Left ventricle myocardium superior (tissue), 1 donor: ENCODE measurements at regions not wholly inside any gene's neighbourhood (a gene's known extent, or its start where the extent isn't known, plus 50 kb on each side); places are given as distances from the start of the nearest gene placed in this dataset.

Experiments used
- ATAC-seq: fragments of 200-7000 bp; cut with Tn5 transposase; one replicate; pipeline ENCODE4 v1.9.1; 2020; ENCODE audit warnings: mild to moderate bottlenecking, moderate library complexity
- DNase-seq: peaks from one replicate; pipeline ENCODE4 v3.0.0-alpha.2; 2020
- intact Hi-C: fragments of 100-400 bp; cut with micrococcal nuclease; formaldehyde crosslinking; loops from one replicate; pipeline ENCODE4 v1.11.0; 2022
- donor health status: DM: no; HTN: yes; CAD: no; lungs with severe emphysema.

DNA sequence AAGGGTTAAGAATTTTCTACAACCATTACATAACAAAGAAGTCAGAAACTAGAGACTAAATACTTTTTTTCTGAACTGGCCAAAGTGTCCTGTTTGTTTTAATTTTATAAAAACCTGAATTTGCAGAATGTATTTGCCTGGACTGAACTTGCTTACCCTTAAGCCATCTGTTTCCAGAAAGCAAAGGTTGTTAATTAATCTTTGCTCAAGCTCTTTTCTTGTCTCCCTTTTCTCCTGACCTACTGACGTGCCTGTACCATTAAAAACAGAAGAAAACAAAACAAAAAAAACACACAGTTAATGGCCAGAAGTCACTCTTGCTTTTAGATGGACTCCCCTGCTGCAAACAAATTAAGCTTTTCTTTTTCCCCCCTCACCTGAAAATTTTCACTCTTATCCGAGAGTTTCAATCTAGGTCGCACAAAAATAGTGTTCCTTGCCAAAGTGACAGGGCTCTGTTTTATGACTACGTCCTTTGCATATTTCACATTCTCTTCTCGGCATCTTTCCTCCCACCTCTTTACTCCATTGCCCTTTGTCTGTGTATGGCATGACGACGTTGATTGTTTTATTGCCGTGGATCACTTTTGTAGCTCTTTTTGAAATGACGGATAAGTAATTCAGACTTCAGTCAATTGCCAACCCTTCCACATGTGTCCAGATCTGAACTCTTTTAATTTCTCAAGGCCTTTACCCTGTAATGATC lies 333.8 kb upstream of the GRIN3A start:
- intact Hi-C loops = no loop called here
- ATAC-seq (no peak), DNase-seq (no peak)

GRCh38 chr9:102069969-102070368 lies 331.5 kb upstream of the GRIN3A start:
- intact Hi-C loops = no loop called here
- DNase-seq = no peak
- ATAC-seq = no peak

- ATAC-seq = no peak
- intact Hi-C loops = no loop called here
These were observed 316.4 kb upstream of the GRIN3A start for GRCh38 chr9:102054811-102055210.

DNA sequence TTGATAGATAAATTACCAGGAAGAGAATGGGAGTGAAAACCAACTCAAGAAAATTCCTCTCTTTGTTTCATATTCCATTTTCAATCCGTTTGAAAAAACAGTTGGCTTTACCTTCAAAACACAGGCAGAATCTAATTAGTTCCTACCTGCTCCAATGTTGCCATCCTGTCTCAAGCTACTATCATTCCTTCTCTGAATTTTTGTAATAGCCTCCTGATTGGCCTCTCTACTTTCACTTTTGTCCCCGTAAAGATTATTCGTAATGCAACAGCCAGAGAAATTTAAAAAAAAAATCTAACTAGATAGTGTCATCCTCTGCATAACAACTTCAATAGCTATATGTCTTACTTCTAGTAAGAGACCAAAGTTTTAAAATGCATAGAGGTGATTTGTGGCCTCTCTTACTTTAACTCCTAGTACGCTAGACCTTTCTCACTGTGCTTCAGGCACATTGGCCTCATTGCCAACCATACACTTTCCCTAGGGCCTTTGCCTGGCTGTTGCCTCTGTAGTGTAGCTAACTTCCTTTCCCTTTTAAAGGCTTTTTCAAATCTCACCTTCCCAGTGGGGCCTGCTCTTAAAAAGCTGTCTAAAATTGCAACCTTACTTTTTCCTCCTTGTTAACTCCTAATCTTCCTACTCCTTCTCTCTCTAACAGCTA lies 311.3 kb upstream of the GRIN3A start:
- intact Hi-C loops = no loop called here
- ATAC-seq = no peak
- DNase-seq = no peak

More at GRCh38 chr9:102054811-102055210, 316.4 kb upstream of the GRIN3A start:
- DNase-seq = no peak

DNA sequence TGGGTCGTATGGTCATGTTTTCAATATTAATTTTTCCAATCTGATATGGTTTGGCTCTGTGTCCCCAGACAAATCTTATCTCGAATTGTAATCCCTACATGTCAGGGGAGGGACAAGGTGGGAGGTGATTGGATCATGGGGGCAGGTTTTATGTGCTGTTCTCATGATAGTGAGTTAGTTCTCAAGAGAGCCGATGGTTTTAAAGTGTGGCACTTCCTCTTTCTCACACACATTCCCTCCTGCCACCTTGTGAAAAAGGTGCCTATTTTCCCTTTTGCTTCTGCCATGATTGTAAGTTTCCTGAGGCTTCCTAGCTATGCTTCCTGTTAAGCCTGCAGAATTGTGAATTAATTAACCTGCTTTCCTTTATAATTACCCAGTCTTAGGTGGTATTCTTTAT lies 309.1 kb upstream of the GRIN3A start:
- intact Hi-C loops = no loop called here
- DNase-seq (no peak), ATAC-seq (no peak)

- no peak for ATAC-seq
- intact Hi-C loops = no loop called here
These were observed 305.7 kb upstream of the GRIN3A start for GRCh38 chr9:102044133-102044532.

DNA sequence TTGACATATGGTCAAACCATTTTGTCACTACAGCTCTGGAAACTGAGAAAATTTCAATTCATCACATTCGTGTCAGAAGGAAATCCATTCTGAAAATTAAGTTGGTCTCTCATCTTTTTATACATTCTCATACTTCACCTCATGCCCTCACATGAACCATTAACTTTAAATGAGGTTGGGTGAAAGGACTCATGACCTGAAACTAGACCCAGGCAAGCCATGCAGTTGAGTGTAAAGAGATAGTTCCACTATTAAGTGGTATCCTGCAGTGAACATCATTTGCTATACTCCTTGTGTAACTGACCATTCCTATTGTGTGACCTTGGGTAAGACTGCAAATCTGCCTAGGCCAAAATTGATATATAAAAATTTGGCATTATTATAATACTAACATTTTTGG lies 299.6 kb upstream of the GRIN3A start:
- ATAC-seq (no peak), DNase-seq (no peak)
- intact Hi-C loops = no loop called here

More at GRCh38 chr9:102044133-102044532, 305.7 kb upstream of the GRIN3A start:
- no peak for DNase-seq

DNA sequence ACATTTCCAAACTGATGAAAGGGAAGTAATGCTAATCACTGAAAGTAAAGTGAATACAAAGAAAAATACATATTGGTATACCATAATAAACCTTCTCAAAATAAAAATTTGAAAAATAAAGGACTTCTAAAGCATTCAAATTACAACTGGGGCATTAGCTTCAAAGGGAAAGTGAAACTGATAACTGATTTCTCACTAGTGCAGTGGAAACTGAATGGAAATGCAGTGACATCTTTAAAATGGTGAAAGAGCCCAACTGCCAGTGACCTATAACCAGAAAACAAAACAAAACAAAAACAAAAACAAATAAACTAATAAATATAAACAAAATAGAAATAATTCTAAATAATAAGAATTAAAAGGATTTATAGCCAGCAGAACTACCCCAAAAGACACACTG lies 297.5 kb upstream of the GRIN3A start:
- intact Hi-C loops = no loop called here
- no peak for ATAC-seq

GRCh38 chr9:102032614-102033013 lies 294.2 kb upstream of the GRIN3A start:
- intact Hi-C loops = no loop called here
- DNase-seq (no peak), ATAC-seq (no peak)

More for the DNA sequence above, 297.5 kb upstream of the GRIN3A start:
- no peak for DNase-seq

DNA sequence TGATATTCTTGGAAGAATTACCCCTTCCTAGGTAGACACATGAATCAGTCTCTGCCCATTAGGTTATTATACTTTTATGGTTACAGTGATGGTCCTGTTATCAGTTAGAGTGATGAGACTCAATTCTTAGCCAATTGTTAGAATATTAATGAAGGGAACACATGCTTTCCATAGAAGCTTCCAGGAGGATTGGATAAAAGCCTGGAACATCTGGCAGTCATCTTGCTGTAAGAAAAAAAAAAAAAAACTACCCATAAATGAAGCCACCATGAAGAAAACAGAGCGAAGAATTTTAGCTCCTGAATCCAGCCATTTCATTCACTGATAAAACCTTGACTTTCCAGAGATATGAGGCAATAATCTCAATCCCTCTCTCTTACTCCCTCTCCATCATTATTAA lies 262.5 kb upstream of the GRIN3A start:
- DNase-seq (no peak), ATAC-seq (no peak)
- intact Hi-C loops = no loop called here

GRCh38 chr9:101999441-101999840 lies 261.0 kb upstream of the GRIN3A start:
- intact Hi-C loops = no loop called here
- DNase-seq = no peak

DNA sequence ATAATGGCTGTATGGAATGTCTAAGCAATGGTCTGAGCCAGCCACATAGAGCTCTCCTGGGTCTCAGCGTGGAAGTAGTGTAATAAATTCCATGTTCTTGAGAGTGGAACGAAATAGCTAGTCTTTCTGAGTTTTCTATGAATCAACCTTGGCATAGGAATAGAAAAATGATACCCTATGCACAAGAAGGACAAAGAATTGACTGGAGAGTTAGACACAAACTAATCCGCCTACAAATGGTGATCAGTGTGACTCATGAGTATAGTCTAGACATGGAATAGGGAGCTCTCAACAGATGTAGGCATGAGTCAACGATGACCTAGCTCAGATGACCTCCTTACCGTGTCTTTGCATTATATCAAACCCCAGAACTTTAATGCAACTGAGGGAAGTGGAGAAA lies 256.8 kb upstream of the GRIN3A start:
- intact Hi-C loops = no loop called here
- no peak for ATAC-seq
- no peak for DNase-seq

More at GRCh38 chr9:101999441-101999840, 261.0 kb upstream of the GRIN3A start:
- ATAC-seq = no peak

- DNase-seq (no peak), ATAC-seq (no peak)
- intact Hi-C loops = no loop called here
These were observed 255.3 kb upstream of the GRIN3A start for GRCh38 chr9:101993771-101994170.

GRCh38 chr9:101991926-101992325 lies 253.5 kb upstream of the GRIN3A start:
- intact Hi-C loops = no loop called here
- ATAC-seq (no peak), DNase-seq (no peak)

DNA sequence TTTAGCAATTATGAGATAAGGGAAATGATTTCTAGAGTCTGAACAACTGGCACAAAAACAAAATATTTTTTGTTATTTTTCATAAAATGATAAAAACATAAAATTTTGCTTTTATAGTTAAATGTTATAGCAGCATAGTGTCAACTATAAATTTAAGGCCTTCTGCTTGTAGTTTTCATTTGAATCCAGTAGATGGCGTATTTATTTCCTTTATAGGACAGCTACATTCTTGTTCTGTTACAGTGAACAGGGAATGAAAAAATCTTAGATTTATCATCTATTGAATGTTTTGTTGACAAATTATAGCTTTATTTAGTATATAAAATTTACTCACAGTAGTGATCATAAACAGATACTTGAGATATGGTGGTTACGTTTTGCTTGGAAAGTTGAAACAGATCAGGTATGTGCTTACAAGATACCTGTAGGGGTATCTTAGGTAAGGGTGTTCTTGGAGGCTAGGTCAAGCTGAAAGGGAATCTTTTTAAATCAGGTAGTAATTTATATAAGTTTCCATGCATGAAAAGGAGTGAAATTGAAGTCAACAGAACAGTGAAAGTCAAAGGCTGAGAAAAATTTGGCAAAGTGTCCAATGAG lies 239.3 kb upstream of the GRIN3A start:
- intact Hi-C loops = no loop called here
- DNase-seq = no peak
- ATAC-seq = no peak

DNA sequence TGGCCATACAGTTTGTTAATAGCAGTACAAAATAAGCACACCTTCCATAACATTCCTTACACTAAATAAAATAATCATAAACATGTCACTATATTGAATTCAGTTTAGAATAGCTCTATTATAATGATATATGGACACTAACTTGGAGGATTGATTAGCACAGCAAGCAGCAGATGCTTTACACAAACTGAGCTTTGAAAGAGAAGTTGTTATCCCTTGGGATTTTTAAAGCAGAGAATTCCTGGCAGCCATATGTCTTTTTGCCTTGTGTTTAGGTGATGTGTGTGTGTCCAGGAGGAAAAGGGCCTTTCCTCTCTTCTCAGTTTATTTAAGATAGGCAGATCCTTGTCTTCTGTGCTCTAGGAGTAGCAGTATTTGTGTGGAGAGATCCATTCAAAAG lies 232.2 kb upstream of the GRIN3A start:
- intact Hi-C loops = no loop called here
- DNase-seq (no peak), ATAC-seq (no peak)

DNA sequence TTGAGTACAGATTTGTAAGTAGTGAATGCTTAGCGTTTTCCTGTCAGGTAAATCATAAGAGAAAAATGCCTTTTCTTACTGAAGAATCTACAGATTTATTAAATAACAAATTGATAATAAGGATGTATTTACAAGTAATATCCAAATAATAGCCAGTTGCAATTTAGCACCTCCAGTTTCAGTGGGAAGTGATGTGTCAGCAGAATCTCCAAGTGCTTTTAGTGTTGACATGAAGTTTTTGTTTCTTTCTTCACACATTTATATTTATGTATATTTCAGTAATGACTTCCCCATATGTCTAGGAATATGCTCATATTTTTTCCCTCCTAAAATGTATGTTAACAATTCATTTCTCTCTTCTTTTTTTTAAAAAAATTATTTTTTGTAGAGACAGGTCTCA lies 229.9 kb upstream of the GRIN3A start:
- no peak for ATAC-seq
- intact Hi-C loops = no loop called here
- DNase-seq = no peak

- DNase-seq = no peak
- intact Hi-C loops = no loop called here
These were observed 228.2 kb upstream of the GRIN3A start for GRCh38 chr9:101966691-101967090.

DNA sequence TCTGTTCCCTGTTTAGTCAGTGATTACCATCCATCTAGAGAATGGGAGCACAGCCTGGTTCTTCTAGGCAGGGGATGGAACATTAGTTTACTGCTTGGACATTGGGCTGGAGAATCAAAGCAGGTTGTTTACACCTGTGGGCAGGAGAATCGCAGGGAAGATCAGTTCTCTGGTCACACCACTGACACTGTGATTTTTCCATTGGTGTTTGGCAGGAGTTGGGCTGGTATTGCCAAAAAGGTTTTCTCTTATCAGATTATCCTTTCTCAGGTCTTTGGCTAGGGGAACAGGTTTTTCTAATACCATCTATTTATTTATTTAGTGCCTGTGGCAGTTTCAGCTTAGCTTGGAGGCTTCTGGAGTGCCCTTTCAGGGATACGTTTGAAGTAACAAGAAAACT lies 219.3 kb upstream of the GRIN3A start:
- ATAC-seq (no peak), DNase-seq (no peak)
- intact Hi-C loops = no loop called here

More at GRCh38 chr9:101966691-101967090, 228.2 kb upstream of the GRIN3A start:
- no peak for ATAC-seq

DNA sequence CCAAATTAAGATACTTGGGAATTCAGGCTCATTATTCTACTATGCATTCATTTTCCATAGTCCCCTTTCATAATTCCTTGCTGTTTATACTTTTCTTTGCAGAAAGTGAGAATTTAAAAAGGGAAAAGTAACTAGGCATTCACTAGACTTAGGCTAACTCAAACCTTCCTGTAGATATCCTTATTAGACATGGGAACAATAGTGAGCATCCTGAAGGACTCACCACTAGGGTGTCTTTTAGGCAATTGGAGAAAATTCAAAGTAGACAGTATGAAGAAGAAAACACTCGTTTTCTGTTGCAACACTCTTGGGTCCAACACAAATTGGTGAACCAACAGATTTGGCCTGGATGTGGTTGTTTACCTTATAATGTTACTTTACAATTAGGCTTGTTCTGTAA lies 213.2 kb upstream of the GRIN3A start:
- intact Hi-C loops = no loop called here
- DNase-seq (no peak), ATAC-seq (no peak)

GRCh38 chr9:101931756-101932155 lies 193.3 kb upstream of the GRIN3A start:
- no peak for DNase-seq
- no peak for ATAC-seq
- intact Hi-C loops = no loop called here
